ENCODE measurements at regions not wholly inside any gene's neighbourhood (a gene's known extent, or its start where the extent isn't known, plus 50 kb on each side); places are given as distances from the start of the nearest gene placed in this dataset.
A peak's percentile ranks its signal among the peaks of the same experiment; 100 is the strongest.

DNA sequence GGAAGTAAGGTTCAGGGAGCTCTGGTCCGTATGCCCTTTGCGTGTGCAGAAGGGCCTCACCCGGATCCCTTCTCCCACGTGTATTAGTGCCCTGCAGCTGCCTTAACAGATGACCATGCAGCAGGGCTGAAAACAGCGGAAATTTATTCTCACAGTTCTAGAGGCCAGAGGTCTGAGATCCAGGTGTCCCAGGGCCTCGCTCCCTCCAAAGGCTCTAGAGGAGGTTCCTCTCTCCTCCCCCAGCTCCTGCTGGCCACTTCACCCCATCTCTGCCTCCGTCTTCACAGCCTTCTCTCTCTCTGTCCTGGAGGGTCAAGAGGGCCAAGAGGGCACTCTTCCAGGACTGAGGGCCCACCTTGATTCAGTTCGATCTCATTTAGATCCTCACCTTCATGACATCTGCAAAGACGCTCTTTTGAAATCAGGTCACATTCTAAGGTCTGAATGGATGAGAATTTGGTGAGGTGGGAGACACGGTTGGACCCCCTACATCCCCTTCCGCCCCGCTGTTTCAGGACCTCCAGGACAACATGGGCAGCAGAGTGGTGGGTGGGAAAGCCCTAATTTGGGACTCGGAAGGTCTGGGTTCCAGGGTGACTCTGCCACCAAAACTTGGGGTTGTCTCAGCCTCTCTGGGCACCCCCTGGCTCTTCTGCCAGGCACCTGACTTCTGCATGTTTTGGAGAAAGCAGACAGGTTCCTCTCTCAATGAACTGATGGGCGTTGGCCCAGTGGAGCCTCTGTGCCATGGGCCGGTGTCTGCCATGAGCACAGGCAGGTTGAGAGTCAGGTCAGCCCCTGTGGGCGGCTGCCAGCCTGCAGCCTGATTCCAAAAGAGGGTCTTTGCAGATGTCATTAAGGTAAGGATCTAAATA, 361.2 kb downstream of the SEC14L1 start:
- no peak for DNase-seq (ENCODE audit: low read depth)

DNA sequence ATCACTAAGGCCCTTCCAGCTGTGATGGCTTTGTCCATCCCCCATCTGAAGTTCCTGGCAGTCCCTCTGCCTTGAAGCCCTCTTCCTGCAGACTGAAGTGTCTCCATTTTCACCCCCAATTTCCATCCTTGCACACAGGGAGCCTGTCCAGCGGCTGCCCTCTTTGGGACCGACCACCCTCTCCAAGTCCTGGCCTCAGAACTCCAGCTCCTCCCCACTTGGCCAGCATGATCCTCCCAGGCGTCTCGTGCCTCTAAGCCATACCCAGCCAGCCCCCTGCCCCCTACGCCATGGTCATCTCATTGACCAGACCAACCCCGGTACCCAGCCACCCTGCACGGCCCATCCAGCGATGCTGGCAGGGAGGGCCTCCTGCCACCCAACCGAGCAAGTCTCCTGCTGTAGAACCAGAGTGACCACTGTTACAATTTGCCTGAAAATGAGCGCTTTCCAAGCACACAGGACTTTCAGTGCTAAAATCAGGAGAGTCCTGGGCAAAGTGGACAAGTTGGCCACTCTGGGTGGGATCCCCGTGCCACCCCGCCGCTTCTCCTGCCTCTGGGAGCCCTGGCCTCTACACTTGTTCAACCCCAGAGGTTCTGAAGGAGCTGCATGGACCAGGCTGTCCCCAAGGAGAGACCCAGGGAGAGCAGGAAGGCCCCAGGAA, 362.0 kb downstream of the SEC14L1 start:
- no peak for DNase-seq (ENCODE audit: low read depth)

DNA sequence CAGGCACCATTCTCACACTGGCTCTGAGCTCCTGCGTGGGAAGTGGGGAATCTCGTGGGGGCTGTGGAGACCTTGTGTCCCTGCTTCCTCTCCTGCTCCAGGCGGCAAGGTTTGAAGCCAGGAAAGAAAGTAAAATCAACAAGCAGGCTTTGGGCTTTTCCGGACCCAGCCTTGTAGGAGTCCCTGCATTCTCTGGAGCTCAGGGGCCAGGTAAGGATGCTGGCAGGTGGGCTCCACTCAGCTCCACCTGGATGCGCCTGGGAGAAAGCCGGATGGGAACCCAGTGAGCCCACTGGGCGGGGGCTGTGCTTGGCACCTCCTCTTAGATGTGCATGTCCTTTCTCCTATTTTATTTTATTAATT, 362.5 kb downstream of the SEC14L1 start:
- DNase-seq (ENCODE audit: low read depth): no peak

DNA sequence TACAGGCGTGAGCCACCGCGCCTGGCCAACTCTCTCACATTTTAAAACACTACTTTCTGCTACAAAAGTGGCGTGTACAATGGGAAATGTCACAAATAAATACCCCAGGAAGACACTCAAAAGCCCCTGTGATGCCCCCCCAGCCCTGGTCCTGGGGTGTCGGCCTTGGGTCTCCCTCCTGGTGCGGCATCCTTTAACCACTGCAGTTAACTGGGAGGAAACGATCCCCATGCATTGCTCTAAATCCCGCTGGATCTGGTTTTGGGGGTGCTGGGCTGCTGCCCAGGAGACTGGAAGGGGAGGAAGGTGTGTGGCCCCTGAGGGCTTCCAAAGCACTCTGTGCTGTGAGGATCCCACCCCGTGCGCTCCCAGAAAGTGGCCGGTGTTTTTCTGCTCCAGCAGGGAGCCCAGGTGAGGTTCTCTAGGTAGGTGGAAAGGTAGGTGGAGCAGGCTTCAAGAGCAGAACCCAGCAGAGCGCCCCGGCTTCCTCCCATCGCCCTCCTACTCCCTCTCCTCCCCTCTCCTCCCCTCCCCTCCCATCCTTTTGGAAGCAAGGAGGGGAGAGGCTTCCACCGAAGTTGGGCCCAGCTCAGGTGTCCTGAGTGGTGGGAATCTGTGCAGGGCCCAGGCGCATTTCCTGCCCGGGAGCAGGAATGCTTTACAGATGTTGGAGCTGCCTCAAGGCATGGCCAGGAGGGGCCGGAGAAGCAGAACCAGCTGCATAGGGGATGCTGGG, 363.3 kb downstream of the SEC14L1 start:
- no peak for DNase-seq (ENCODE audit: low read depth)

DNA sequence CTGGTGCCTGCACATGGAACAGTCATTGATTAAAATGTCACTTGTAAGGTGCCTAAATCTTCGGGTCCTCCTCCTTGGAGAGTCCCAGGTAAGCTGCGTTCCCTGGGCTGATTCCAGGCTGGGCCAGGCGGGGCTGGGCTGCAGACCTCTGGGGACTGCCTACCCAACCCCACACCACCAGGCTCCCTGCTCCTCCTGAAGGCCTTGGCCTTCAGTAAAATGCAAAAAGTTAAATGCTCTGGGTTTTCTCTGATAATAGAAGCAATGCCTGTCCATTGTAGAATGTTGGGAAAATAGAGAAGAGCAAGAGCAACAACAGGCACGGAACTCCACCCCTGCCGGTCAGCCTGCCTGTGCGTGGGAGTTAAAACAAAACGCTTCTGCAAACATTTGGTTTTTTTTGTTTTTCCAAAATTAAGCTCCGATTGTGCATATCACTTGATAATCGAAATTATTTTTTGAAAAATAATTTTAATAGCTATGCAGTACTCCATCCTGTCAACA, 363.9 kb downstream of the SEC14L1 start:
- DNase-seq (ENCODE audit: low read depth): no peak

DNA sequence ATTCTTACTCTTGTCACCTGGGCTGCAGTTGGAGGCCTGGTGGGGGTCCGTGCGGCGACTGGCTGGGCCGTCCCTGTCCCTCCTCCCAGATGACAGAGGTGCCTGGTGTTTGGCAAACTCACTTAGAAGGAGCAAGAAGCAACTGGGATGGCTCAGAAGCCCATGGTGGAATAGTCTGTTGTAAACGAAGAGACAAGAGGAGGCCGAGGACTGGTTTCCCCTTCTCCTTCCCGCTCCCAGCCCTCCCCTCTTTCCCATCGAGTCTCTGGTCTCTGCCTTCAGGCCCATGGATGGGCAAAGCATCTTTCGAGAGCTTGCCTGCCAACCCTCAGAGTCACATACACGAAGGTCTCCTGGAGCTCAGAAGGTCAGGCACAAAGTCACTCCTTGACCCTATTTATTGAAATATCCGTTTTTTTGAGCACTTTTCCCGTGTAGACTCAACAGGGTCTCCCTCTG, 364.4 kb downstream of the SEC14L1 start:
- no peak for DNase-seq (ENCODE audit: low read depth)

DNA sequence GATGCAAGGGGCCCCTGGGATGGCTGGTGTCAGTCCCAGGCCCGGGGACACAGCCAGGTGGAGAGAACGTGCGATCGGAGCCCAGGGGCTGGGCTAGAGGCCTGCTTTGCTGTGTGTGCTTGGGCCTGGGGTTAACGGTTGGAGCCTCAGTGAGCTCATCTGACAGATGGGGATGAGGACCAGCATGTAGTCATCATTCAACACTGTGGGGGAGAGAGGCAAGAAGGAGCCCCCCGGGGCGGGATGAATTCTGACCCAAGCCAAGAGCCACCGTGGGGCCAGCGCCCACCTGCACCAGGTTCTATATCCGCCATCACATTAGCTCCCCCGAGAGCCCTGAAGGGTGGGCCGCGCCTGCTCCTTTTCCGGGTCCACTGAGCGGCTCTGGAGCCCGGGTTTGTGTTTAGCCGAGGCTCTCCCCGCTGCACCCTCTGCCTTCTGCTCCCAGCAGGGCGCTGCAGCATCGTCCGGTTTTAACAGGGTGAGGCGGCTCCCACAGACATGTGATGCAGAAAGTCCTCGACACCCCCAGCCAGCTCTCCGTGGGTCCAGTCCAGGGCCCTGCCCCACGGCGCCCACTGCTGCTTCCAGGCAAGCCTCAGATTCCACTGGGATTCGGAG, 365.7 kb downstream of the SEC14L1 start:
- no peak for DNase-seq (ENCODE audit: low read depth)

DNA sequence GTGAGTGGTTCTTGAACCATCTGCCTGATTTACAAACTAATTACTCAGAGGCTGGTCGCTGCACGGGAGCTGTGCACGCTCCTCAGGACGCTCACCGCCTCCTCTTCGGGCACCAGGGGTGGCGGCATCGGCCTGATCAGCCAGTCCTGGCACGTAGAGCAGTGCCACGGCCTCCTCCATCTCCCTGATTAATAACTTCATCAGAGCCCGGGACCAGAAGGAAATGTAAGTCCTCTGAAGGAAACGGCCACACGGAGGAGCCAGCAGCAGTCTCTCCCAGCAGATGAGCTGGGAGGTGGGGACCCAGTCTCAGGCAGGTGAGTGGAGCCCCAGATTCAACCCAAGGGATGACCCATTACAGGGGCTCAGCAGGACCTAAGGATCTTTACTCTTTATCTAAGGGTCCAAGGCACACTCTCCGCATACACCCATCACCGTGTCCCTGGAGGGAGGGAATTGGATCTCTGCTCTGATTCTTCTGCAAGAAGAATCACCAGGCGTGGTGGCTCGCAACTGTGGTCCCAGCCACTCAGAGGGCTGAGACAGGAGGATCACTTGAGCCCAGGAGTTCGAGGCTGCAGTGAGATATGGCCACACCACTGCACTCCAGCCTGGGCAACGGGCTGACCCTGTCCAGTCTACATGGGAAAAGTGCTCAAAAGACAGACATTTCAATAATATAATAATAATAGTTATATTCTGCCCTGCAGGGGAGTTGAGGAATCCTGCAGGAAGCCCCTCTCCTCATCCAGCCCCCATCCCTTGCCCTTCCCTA, 366.5 kb downstream of the SEC14L1 start:
- no peak for DNase-seq (ENCODE audit: low read depth)

DNA sequence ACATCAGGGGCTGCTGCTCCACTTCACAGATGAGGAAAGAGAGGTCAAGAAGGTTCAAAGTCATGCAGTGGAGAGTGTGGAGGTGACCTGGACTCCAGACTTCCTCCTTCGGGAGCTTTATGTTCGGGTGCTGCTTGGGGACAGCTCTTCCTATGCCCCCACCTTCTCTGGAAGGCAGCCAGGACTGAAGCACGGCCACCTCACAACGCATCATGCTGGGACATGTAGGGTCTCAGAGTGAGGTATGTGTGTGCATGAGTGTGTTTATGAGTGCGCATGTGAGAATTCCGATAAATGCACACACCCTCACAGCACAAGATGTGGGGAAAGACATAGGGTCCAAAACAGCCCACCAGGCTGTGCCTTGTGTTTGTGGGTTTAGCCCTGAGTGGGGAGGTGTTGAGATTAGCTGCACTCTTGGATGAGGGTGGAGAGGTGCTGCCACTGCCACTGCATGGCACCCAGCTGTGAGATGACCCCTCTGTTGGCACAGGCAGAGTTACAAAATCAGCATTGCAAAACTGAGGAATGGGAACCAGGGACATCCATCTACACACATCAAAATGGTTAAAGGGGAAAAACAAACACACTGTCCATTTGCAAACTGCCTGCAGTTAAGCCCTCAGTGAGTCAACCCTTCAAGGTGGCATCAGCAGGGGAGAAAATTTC, 367.4 kb downstream of the SEC14L1 start:
- no peak for DNase-seq (ENCODE audit: low read depth)

DNA sequence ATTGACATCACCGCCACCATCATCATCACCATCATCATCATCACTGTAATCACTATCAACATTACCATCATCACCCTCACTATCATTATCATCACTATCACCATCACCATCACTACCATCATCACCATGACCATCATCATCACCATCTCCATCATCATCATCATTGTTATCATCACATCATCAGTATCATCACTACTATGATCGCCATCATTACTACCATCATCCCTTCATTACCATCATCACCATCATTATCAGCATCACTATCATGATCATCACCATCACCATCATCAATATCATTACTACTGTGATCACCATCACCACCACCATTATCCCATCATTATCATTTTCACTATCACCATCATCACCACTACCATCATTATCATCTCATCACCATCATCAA, 368.3 kb downstream of the SEC14L1 start:
- no peak for DNase-seq (ENCODE audit: low read depth)

DNA sequence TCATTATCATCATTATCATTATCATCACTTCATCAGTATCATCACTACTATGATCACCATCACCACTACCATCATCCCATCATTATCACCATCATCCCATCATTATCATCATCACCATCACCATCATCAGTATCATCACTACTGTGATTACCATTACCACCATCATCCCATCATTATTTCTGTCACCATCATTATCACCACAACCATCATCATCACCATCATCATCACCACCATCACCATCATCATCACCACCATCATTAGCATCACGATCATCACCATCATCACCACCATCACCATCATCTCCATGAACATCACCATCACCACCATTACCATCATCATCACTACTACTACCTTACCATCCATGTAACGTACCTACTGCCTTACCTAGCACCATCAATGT, 368.8 kb downstream of the SEC14L1 start:
- DNase-seq (ENCODE audit: low read depth): no peak

DNA sequence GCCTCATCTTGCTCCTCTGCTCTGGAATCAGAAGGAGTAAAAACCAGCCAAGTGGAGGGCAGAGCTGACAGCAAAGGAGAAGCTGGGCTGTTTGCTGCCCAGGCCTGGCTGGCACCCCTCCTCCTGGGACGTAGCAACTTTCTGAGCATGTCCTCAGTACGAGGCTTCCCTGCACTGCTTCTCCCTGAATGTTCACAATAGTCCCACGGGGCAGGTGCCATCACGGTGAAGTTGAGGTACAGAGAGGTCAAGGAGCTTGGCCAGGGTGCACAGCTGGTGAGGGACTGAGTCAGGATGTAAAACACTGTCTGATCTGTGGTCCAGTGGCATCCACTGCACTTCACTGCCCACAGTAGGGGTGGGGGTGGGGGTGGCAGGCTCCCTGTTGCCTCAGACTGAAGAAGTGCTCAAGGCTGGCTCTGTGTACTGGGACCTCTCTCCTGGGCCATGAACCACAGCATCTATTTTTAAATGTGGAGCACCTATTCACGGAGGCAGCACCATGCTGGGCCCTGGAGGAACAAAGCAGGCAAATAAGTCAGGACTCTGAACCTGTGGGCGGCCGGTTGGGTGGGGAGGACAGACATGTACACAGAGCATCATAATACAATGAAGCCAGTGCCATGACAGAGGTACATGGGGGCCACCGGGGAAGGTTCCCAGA, 369.5 kb downstream of the SEC14L1 start:
- DNase-seq (ENCODE audit: low read depth): no peak

DNA sequence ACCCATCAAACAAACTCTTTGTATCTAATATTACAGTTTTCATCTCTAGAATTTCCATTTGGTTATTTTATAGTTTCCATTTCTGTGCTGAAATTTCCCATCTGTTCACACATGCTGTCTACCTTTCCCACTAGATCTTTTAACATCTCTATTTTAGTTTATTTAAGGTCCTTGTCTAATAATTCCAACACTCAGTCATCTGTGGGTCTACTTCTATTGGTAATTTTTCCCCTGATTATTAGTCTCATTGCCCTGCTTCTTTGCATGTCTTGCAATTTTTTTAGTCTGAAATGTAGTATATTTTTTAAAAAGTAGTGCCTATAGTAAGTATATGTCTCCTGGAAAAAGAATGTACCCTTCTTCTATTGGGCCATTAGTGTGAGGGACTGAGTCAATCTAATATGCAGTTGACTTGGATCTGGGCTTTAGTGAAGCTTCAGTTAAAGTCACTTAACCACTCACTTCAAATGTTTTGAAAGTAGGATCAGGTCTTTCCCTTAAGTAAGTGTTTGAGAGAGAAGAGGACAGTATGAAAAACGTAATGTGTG, 370.8 kb downstream of the SEC14L1 start:
- DNase-seq (ENCODE audit: low read depth): no peak

DNA sequence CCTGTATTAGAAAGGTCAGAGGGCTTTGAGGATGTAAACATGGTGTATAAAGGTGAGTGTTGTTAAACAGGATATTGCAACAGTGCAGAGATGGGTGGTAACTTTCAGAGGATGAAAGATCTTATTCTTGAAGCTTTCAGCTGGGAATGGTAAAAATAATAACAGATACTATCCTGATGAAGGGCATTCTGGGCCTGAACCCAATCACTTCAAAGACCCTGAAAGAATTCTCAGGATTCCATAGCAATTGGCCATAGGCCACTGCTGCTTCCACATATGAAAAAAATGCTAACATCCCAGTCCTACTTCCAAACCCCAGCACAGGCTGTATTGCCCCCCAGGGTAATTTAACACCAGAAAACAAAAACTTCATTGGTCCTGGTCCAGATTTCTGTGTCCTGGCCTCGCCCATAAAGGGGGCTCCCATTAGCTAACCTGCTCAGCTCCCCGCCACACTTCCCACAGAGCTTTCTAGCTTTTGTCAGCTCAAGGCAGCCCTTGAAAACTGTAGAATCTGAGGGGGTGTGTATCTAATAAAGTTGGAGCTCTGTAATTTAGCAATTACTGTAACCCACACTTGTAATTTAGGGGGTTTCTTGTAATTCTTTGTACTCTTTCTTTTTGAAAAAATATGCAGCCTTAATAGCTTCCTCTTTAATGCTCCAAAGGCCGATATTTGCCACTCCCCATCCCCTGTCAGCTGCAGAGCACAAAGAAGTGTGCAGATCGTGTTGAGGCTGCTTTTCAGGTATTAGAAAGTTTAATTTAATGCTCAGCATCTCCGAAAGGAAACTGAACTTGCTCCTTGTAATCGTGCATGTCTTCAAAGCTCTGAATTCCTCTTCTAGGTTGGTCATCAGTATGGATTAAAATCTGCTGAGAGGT, 371.5 kb downstream of the SEC14L1 start:
- DNase-seq (ENCODE audit: low read depth): no peak

DNA sequence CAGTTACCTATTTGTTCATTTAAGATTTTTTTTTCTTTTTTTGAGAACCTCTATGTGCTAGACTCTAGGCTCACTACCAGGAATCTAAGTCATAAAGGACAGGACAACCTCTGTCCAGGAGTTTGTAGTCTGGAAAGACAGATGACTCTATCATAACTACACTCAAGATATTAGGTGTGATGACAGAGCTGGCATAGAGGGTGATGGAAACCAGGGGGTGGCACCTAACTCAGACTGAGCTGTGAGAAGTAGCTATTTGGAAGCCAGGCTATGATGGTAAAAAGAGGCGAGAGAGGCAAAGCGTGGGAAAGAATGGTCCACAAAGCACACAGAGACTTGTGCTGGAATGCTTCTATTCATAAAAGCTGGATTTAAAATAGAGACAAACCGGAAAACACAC, 372.3 kb downstream of the SEC14L1 start:
- no peak for DNase-seq (ENCODE audit: low read depth)

DNA sequence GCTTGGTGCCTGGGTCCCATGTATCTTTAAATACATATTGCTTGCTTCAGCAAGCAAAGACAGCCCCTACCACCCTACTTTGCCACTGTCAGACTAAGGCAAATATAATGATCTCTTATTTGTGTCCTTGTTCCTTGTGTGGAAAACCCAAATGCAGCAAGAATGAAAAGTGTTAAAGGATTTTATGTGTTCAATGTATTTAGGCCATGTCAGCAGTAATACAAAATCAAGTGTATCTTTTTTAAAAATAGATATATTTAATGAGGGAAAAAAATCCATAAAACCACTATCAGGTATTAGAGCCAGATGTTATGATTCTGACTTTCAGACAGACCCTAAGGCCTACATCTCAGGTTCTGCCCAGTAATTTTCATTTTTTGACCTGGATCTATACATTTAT, 374.5 kb downstream of the SEC14L1 start:
- DNase-seq (ENCODE audit: low read depth): no peak

DNA sequence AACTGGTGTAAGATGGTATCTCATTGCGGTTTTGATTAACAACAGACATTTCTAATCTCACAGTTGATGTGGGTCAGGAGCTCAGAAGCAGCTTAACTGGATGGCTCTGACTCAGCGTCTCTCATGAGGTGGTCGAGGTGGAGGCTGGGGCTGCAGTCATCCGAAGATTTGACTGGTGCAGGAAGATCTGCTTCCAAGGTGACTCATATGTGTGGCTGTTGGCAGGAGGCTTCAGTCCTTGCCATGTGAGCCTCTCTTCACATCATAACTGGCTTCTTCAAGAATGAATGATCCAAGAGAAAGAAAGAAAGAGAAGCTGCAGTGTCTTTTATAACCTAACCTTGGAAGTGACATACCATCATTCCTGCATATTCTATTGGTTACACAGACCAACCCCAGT, 376.1 kb downstream of the SEC14L1 start:
- peak; percentile 35 for DNase-seq (ENCODE audit: low read depth)

DNA sequence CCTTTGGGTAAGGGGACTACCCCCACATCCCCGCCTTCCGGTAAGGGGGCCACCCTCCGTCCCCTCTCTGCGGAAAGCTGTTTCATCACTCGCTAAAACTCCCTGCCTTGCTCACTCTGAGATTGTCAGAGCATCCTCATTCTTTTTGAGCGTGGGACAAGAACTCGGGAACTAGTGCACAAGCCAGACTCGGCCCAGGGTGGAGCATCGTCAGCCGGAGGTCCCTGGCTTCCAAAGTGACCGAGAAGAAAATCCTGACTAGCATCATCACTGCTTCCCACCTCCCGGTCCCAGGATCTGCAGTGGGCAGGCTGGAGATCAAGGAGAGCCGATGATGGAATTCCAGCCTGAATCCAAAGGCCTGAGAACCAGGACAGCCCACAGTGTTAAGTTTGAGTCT, 380.3 kb downstream of the SEC14L1 start:
- DNase-seq (ENCODE audit: low read depth): no peak

DNA sequence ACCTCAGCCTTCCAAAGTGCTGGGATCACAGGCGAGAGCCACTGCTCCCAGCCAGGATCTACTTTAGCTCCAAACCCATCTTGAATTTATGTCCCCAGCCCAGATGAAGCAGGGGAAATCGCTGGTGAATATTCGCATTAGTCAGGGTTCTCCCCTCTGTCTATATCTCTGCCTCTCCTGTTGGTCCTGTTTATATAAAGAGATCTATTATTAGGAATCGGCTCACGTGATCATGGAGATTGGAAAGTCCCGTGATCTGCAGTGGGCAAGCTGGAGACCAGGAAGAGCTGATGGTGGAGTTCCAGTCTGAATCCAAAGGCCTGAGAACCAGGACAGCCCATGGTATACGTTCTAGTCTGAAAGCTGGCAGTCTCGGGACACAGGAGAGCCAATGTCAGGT, 382.8 kb downstream of the SEC14L1 start:
- no peak for DNase-seq (ENCODE audit: low read depth)

Measured in stromal cell of bone marrow (primary cell).